Chondrocyte (in vitro differentiated cells): ENCODE measurements at regions not wholly inside any gene's neighbourhood (a gene's known extent, or its start where the extent isn't known, plus 50 kb on each side); places are given as distances from the start of the nearest gene placed in this dataset.
A peak's percentile ranks its signal among the peaks of the same experiment; 100 is the strongest.
"Not testable (repeated sequence)": the region's sequence is repeated elsewhere in the genome, so short reads cannot be mapped to it uniquely, and the experiment has no call there.

Experiments used
- DNase-seq: peaks from one replicate; pipeline ENCODE4 v3.0.0; 2021; ENCODE audit warnings: mixed read lengths, low spot score
- H3K27ac Mint-ChIP-seq: one replicate; pipeline ENCODE4 v1.8.0; 2021; ENCODE audit warnings: mild to moderate bottlenecking, moderate library complexity, mixed read lengths; ENCODE audit not compliant: unreplicated experiment
- H3K27me3 Mint-ChIP-seq: 2 replicates; pipeline ENCODE4 v1.8.0; 2021; ENCODE audit warnings: low read depth, mixed read lengths
- H3K36me3 Mint-ChIP-seq: 2 replicates; pipeline ENCODE4 v1.8.0; 2021; ENCODE audit warnings: low read depth, mixed read lengths
- H3K4me1 Mint-ChIP-seq: 2 replicates; pipeline ENCODE4 v1.8.0; 2021; ENCODE audit warnings: low read depth, mild to moderate bottlenecking, mixed read lengths
- H3K4me3 Mint-ChIP-seq: one replicate; pipeline ENCODE4 v1.8.0; 2021; ENCODE audit warnings: mild to moderate bottlenecking, moderate library complexity, mixed read lengths; ENCODE audit not compliant: unreplicated experiment
- H3K9me3 Mint-ChIP-seq: 2 replicates; pipeline ENCODE4 v1.8.0; 2021; ENCODE audit warnings: low read depth, mixed read lengths
- CTCF ChIP-seq: fragments of 200-600 bp; sonication (generic); IDR thresholded peaks from 2 replicates; pipeline ENCODE4 v1.5.0; 2021; ENCODE audit warnings: antibody characterized with exemption, mild to moderate bottlenecking, moderate library complexity

- H3K27ac Mint-ChIP-seq: no peak overlapping the region
- DNase-seq: no peak
- peaks cover 13% of the 10 kb centered on the region for H3K4me1 Mint-ChIP-seq
- TF ChIP-seq CTCF: no peak
- no peaks in the 10 kb centered on the region for H3K36me3 Mint-ChIP-seq
- H3K9me3 Mint-ChIP-seq: no peaks in the 10 kb centered on the region
- H3K27me3 Mint-ChIP-seq: peaks cover 2% of the 10 kb centered on the region
- no peak overlapping the region for H3K4me3 Mint-ChIP-seq
Observed at GRCh38 chr5:127210042-127210441, 80.6 kb upstream of the MEGF10 start.

GRCh38 chr5:127213231-127213630 is 77.4 kb upstream of the MEGF10 start:
- Mint-ChIP-seq H3K9me3 (no peaks in the 10 kb centered on the region), H3K36me3 (no peaks in the 10 kb centered on the region), H3K4me1 (peaks cover 3% of the 10 kb centered on the region), H3K27me3 (peaks cover 2% of the 10 kb centered on the region), H3K27ac (no peak overlapping the region), H3K4me3 (no peak overlapping the region)
- DNase-seq: no peak
- TF ChIP-seq CTCF: no peak

- DNase-seq: no peak
- H3K27me3 Mint-ChIP-seq: no peaks in the 10 kb centered on the region
- no peaks in the 10 kb centered on the region for H3K4me1 Mint-ChIP-seq
- no peak overlapping the region for H3K27ac Mint-ChIP-seq
- no peaks in the 10 kb centered on the region for H3K9me3 Mint-ChIP-seq
- no peak for TF ChIP-seq CTCF
- H3K4me3 Mint-ChIP-seq: no peak overlapping the region
- H3K36me3 Mint-ChIP-seq: no peaks in the 10 kb centered on the region
Observed at GRCh38 chr5:127216143-127216542, 74.5 kb upstream of the MEGF10 start.

GRCh38 chr5:127216898-127217675 is 73.5 kb upstream of the MEGF10 start:
- H3K27me3 Mint-ChIP-seq: no peaks in the 10 kb centered on the region
- H3K4me3 Mint-ChIP-seq: no peak overlapping the region

GRCh38 chr5:127221936-127222335 is 68.7 kb upstream of the MEGF10 start:
- not testable (repeated sequence) for H3K36me3 Mint-ChIP-seq, H3K4me1 Mint-ChIP-seq, H3K27ac Mint-ChIP-seq, H3K4me3 Mint-ChIP-seq, H3K9me3 Mint-ChIP-seq, H3K27me3 Mint-ChIP-seq, DNase-seq

More at GRCh38 chr5:127216898-127217675, 73.5 kb upstream of the MEGF10 start:
- Mint-ChIP-seq H3K27ac (no peak overlapping the region), H3K36me3 (no peaks in the 10 kb centered on the region), H3K4me1 (no peaks in the 10 kb centered on the region), H3K9me3 (peaks cover 2% of the 10 kb centered on the region)
- DNase-seq: no peak
- peak; percentile 7 for TF ChIP-seq CTCF

- not testable (repeated sequence) for H3K27ac Mint-ChIP-seq, H3K36me3 Mint-ChIP-seq, DNase-seq, H3K4me3 Mint-ChIP-seq, H3K4me1 Mint-ChIP-seq, H3K9me3 Mint-ChIP-seq, H3K27me3 Mint-ChIP-seq
Observed at GRCh38 chr5:127222571-127223156, 67.9 kb upstream of the MEGF10 start.
